Right kidney (tissue), 1 donor: ENCODE measurements at regions not wholly inside any gene's neighbourhood (a gene's known extent, or its start where the extent isn't known, plus 50 kb on each side); places are given as distances from the start of the nearest gene placed in this dataset.

Source experiments
- DNase-seq: peaks from one replicate; pipeline ENCODE4 v3.0.0-alpha.2; 2016

GRCh38 chr4:43243433-43244116 lies 351.1 kb downstream of the GRXCR1 start:
- DNase-seq: no peak

GRCh38 chr4:43244688-43245382 lies 352.3 kb downstream of the GRXCR1 start:
- no peak for DNase-seq

GRCh38 chr4:43251841-43252240 lies 359.3 kb downstream of the GRXCR1 start:
- DNase-seq: no peak

- DNase-seq: no peak
Measured at GRCh38 chr4:43253541-43253940, 361.0 kb downstream of the GRXCR1 start.

- DNase-seq: no peak
Measured at GRCh38 chr4:43264730-43265129, 372.2 kb downstream of the GRXCR1 start.

- DNase-seq: no peak
Measured at GRCh38 chr4:43271946-43272345, 379.4 kb downstream of the GRXCR1 start.

- no peak for DNase-seq
Measured at GRCh38 chr4:43274376-43274775, 381.9 kb downstream of the GRXCR1 start.

- no peak for DNase-seq
Measured at GRCh38 chr4:43275779-43276178, 383.3 kb downstream of the GRXCR1 start.

- no peak for DNase-seq
Measured at GRCh38 chr4:43276321-43276720, 383.8 kb downstream of the GRXCR1 start.

- DNase-seq: no peak
Measured at GRCh38 chr4:43277003-43277402, 384.5 kb downstream of the GRXCR1 start.

- DNase-seq: no peak
Measured at GRCh38 chr4:43282534-43282933, 390.0 kb downstream of the GRXCR1 start.

- no peak for DNase-seq
Measured at GRCh38 chr4:43286137-43286536, 393.6 kb downstream of the GRXCR1 start.

GRCh38 chr4:43296946-43297528 lies 404.5 kb downstream of the GRXCR1 start:
- DNase-seq: no peak

GRCh38 chr4:43316813-43317212 lies 424.3 kb downstream of the GRXCR1 start:
- no peak for DNase-seq

- no peak for DNase-seq
Measured at GRCh38 chr4:43325220-43325967, 432.9 kb downstream of the GRXCR1 start.

- DNase-seq: no peak
Measured at GRCh38 chr4:43330288-43330687, 437.8 kb downstream of the GRXCR1 start.

GRCh38 chr4:43331226-43332051 lies 438.9 kb downstream of the GRXCR1 start:
- no peak for DNase-seq

GRCh38 chr4:43332052-43332425 lies 439.5 kb downstream of the GRXCR1 start:
- DNase-seq: no peak

- DNase-seq: no peak
Measured at GRCh38 chr4:43337707-43338106, 445.2 kb downstream of the GRXCR1 start.

- no peak for DNase-seq
Measured at GRCh38 chr4:43339435-43339834, 446.9 kb downstream of the GRXCR1 start.

GRCh38 chr4:43341741-43342140 lies 449.2 kb downstream of the GRXCR1 start:
- DNase-seq: no peak

- no peak for DNase-seq
Measured at GRCh38 chr4:43343298-43343697, 450.8 kb downstream of the GRXCR1 start.
